ENCODE measurements at regions not wholly inside any gene's neighbourhood (a gene's known extent, or its start where the extent isn't known, plus 50 kb on each side); places are given as distances from the start of the nearest gene placed in this dataset.

- TF ChIP-seq POLR2A (IDR thresholded peaks at IDR 0.05): no peak
- TF ChIP-seq, protein P1, sequence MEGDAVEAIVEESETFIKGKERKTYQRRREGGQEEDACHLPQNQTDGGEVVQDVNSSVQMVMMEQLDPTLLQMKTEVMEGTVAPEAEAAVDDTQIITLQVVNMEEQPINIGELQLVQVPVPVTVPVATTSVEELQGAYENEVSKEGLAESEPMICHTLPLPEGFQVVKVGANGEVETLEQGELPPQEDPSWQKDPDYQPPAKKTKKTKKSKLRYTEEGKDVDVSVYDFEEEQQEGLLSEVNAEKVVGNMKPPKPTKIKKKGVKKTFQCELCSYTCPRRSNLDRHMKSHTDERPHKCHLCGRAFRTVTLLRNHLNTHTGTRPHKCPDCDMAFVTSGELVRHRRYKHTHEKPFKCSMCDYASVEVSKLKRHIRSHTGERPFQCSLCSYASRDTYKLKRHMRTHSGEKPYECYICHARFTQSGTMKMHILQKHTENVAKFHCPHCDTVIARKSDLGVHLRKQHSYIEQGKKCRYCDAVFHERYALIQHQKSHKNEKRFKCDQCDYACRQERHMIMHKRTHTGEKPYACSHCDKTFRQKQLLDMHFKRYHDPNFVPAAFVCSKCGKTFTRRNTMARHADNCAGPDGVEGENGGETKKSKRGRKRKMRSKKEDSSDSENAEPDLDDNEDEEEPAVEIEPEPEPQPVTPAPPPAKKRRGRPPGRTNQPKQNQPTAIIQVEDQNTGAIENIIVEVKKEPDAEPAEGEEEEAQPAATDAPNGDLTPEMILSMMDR (IDR thresholded peaks at IDR 0.05): no peak
Observed at GRCh38 chr20:40232273-40232672, 456.8 kb downstream of the MAFB start.

Measured in ovary (tissue), 3 donors.